Head of caudate nucleus (tissue), 42 donors: ENCODE measurements at regions not wholly inside any gene's neighbourhood (a gene's known extent, or its start where the extent isn't known, plus 50 kb on each side); places are given as distances from the start of the nearest gene placed in this dataset.

Experiments used
- DNase-seq, 42 donors: peaks; one replicate each; pipeline versions ENCODE4 v3.0.0 to v3.0.0-alpha.2; 2020 to 2021; ENCODE audit warnings: mixed read lengths in 7 of 42
- intact Hi-C: fragments of 100-400 bp; cut with DNase I; formaldehyde crosslinking; loops from one replicate; pipeline ENCODE4 v1.15.0; 2022

DNA sequence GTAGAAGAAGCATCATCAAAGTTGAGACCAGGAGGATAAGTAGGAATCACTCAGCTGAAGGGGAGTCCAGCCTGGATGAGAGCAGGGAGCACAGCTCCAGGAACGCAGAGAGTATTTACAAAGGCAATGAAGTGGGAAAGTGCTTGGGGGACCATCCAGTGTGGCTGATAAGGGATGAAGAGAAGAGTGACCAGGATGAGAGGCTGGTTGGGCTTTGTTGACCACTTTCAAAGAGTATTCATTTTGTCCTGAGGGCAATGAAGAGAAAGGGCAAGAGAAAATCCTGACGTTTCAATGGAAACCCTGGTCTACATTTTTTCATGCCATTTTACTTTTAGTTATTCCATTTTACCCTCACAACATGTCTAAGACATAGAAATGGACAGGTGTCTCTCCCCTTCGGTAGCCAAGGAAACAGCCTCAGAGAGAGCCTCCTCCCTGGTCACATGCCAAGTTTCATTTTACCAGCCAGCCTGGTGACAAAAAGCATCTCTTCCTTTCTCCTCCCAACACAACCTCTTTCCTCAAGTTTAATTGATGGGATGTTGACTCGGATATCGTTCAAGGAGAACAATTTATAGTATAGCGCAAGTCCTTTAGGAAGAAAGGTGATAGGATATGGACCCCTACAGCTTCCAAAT is 492.7 kb upstream of the CLINT1 start:
- intact Hi-C loops, result no loop called here
- no peak for DNase-seq

DNA sequence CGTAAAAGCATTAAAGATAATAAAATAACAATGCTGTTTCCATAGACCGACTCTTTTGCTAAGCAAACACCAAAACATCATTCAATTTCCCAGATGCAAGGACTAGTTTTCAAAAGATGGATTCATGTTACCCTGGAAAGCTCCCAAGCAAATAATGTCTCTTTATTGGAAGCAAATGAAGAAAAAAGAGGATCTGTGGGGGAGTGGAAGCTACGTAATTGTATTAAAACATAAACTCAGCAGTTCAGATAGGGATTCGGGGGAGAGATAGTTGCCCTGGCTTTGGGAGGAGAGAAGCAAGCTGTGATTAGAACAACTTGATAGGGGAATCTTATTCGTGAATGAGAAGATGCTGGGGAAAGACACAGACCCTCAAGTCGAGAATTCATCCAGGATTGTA is 491.0 kb upstream of the CLINT1 start:
- intact Hi-C loops, result no loop called here
- no peak for DNase-seq

DNA sequence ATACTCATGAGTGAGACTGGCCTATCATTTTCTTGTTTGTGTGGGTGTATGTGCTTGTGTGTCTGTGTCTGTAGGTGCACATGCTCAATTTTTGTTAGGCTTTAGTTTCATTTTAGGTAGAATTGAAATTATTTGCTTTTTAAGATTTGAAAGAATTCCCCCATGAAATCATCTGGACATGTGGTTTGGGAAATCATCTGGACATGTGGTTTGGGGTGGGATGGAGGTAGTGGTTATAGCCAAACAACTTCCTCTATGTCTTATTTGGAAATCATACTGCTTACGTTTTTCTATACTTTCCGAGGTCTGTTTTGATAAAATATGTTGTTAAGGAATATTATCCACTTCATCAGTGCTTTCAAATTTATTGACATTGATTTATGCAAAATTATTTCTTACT is 485.4 kb upstream of the CLINT1 start:
- DNase-seq, result no peak
- intact Hi-C loops, result no loop called here

DNA sequence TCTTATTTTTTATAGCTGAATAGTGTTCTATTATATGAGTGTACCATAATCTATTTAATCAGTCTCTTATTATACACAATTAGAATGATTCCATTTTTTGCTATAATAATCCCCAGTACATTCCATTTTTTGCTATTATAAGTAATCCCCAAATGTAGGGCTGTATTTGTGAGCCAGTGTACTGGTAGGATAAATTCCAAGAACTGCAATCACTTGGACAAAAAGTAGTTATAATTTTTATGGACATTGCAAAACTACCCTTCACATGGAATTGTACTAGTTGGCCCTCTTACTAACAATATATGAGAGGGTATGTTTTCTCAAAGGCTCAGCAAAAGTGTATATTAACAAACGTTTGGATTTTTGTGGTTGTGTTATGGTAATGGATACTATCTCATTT is 481.7 kb upstream of the CLINT1 start:
- DNase-seq, result no peak
- intact Hi-C loops, result no loop called here

DNA sequence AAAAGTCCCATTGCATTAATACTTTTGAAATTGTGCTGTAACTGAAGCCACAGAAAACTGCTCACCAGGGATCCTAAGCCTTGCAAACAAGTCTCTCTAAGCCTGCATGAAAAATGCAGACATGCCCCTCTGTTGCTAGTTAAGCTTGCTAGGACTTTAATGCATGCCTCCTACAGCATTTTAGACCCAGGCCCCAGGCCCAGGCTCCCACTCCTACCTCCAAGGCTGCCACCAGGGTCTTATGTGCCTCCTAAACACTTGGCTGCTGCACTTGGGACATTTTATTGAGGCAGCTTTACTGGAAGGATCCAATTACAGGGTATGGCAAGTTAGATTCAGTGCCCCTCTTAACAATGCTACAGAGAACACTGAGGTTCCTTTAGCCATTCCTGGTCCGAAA is 467.3 kb upstream of the CLINT1 start:
- DNase-seq, result no peak
- intact Hi-C loops, result no loop called here

DNA sequence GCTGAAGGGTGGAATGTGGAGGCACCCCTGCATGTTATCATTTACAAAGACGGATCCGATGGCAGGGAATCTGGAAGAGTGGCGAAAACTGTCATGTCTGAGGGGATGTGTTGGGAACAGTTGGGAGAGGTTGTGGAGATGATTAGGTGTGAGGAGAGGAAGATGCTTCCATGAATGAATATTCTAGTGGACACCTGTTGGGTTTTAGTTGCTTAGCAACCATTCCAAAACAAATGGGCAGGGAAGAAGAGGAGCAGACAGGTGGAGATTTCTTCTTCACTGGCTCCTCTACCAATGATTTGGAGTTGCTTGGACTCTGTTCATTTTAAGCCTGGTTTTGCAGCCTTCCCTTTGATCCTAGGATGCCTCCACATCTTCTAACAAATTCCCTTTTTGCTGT is 465.3 kb upstream of the CLINT1 start:
- intact Hi-C loops, result no loop called here
- DNase-seq, result no peak

DNA sequence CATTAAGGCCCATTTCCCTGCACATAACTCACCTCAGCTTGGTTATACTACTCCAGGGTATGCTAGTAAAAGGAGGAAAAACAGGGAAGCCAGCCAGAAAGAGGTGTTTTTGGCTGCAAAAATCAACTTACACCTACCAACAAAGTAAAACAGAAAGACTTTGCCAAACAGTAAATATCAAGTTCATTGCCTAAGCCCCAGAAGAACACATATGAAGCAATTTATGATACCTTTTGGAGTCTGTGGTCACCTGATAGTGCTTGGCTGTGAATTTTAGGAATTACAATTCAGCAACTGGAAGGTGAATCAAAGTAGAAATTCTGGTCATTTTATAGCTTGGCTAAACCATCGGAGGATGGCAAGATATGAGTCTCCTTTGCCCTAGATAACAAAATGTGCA is 463.7 kb upstream of the CLINT1 start:
- no peak for DNase-seq
- intact Hi-C loops, result no loop called here

DNA sequence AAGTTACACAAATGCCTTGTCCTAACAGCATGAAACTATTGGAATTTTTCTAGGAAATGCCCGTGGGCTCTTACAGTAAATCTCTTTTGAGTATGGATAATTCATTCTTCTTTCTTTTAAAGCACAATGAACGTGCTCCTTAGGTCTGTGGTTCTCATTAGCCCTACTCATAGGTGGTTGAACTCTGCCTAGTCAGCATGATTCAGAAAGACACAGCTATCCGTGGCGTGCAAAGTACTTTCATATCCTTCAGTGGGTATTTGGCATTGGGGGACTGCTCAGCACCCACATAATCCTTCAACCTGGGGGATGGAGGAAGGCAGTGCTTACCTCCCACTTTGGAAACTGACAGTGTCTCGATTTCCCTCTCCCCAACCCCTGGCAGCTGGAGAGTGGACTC is 462.0 kb upstream of the CLINT1 start:
- intact Hi-C loops, result no loop called here
- DNase-seq, result no peak

DNA sequence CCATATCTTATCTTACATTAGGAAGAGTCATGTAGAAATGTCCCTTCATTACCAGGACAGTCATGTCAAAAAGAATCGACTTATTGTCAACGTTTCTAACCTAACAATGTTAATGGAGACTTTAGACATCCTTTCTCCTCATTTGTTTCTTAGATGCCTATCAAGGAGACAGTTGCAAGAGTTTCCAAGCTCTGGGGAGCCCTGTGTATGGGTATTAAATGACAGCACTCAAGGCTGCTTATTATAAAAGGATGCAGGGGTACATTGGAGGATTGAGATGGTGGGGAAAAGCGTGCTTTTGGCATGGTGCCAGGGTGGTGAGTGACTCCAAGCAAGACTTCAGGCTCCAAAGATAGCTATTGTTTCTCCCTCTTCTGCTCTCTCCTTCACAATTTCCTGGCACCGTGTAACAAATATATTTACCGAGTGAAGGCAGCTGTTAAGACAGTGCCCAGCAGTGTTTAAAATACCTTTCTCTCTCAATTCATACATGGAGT is 461.3 kb upstream of the CLINT1 start:
- no peak for DNase-seq
- intact Hi-C loops, result no loop called here

DNA sequence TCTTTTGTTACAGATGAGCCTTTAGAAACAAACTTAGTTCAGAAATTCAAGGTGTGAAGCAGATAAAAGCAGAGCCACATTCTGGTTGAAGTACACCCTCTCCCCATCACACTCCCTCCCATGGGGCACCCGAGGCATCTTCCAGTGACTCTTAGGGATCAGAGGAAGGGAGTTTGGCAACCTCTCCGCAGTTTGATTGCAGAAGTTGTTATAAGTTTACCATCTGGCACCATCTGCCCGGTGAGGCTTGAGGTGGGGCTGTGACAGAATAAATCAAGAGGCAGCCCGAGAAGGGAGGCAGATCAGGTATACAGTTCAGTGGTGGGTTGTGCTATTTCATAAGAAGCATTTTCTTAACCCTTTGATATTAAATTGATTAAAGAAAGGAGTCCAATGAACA is 458.6 kb upstream of the CLINT1 start:
- no peak for DNase-seq
- intact Hi-C loops, result no loop called here

DNA sequence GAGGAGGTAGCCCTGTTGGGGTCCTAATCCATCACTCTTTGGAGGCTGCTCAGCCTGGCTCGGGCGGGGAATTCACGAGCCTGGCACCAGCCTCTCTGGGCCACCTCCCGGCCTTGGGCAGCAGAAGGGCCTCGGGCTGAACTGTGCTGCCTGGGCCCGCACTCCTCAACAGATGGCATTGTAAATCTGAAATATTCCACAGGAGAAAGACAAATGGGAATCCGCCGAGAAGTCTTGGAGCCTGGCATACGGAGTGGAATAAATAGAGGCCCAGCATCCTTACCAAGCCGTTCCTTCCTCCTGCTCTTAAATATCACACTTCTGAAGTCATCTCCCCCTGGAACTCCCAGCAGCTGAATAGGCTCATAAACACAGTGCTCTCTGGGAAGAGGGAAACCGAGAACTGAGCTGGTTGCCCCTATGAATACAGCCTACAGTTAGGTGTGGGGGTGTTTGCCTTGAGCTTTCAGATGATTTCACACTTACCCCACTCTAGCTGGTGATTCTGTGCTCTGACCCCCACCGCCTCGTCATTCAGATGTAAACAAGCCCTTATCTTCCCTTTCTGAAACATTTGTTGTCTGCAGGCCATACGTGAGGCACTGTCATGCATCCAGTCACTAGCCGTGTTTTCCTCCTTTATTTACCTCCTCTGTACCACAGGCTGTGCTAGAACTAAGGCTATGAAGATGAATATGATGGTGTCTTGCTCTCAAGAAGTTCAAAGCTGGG is 455.0 kb upstream of the CLINT1 start:
- intact Hi-C loops, result no loop called here
- DNase-seq, result no peak

DNA sequence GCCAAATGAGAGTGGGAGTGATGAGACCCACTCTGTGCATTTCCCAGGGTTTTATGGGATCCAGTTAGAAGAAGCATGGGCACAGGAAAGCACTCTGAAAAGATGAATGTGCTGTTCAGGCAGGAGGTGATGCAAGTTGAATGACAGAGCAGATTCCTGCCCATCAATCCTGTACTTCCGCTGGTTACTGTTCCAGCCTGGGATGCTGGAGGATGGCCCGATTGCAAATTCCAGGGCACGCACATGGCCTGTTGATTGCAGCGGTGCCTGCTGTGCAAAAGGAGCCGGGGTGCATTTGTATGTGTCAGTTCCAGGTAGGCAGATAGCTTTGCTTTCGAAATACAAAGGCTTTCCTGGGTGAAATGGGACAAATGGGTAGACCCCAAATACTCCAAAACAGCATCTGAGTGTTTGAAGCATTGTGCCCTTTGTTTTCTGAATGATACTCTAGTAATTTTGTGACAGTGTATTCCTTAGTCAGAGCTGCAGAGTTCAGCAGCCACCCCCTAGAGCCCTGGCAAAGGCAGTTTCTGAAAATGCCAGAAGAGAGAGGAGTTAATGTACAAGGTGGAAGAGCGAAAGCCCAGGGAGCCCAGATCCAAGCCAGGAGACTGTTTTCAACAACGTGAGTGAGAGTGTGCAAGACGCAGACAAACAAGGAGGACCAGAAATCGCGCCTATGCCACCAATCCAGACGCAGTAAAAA is 454.2 kb upstream of the CLINT1 start:
- intact Hi-C loops, result no loop called here
- DNase-seq, result no peak

DNA sequence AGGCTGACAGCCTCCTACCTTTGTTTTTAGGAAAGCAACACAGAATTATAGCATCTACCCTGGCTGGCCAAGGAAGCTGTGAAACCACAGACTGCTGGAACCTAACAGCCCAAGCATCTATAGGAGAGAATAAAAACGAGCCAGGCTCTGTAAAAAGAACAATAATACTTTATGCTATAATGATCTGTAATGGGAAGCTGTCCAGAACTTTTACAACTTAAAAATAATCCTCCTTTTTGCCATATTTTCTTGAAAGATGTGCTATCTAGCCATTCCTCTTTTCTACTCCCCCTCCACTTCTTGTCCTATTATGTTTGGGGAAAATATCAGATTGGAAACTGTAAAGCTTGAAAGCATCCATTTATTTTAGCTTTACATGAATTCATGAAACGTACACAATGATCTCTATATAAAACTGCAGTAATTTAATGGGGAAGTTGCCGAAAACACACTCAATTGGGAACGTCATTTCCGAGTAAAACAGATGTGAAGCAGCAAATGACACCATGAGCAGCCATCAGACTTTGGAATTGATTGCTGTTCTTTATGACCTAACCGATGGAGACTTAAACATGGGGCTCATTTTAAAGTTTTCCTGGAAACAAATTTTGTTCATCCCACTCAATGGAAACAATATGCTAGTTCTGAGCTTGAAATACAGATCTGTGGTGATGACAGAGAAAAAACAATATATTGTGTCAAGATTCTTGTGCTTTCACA is 450.3 kb upstream of the CLINT1 start:
- intact Hi-C loops, result no loop called here
- no peak for DNase-seq

DNA sequence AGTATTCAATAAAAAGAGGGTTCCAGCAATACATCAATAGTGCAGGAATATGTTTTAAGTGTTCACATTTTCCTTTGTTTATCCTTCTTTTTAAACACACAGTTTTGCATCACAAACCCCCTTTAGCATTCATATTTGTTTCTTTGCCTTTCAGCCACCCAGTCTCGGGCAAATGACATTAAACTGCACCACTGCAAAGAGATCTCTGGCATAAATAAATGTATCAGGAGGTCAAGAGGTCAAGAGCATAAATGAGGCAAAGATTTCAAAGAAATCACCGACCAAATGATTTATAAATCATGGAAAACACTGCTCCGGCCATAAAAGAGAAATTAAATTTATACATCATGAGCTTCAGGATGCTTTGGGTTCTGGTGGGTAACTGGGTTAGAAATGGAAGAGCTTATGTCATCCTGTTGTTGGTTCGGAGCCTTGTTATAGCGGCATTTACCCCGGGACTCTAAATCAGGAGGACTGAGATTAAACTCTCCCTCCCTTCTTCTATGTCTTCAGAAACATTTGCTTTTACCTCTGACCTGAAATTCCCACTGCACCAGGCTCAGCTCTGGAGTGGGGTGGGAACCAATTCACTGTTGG is 449.6 kb upstream of the CLINT1 start:
- intact Hi-C loops, result no loop called here
- DNase-seq, result no peak

DNA sequence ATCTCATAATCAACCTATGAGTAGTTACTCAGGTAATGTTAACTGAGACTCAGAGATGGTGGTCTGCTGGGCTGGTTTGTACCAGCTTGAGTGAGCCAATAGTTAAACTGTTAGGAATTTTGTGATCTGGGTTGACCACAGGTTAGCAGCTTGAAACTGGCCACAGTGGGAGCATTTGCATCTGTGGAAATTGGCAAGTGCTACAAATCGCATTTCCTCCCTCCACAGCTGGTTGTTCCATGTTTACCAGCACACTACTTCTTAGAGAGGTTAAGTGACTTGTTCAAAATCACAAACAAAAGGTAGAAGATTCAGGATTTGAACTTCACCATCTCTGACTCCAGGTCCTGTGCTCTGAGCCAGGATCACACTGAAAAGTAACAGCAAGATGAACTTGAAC is 446.9 kb upstream of the CLINT1 start:
- intact Hi-C loops, result no loop called here
- no peak for DNase-seq

DNA sequence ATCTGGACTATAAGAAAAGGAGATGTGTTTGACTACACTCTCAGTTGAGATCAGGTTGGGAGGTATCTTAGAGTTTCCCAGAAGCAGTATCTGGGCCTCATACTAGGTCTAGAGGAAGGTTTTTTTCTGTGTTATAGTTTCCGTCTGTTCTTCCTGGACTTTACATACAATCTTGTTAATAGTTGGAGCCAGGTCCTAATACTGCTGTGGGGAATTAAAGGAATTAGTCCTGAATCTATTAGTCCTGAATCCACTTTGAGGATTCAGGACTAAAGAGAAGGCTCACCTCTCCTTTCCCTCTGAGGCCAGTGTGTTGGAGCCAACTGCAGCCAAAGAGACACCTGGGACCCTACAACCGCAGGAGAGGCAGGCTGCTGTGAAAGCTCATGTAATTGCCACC is 445.7 kb upstream of the CLINT1 start:
- no peak for DNase-seq
- intact Hi-C loops, result no loop called here

DNA sequence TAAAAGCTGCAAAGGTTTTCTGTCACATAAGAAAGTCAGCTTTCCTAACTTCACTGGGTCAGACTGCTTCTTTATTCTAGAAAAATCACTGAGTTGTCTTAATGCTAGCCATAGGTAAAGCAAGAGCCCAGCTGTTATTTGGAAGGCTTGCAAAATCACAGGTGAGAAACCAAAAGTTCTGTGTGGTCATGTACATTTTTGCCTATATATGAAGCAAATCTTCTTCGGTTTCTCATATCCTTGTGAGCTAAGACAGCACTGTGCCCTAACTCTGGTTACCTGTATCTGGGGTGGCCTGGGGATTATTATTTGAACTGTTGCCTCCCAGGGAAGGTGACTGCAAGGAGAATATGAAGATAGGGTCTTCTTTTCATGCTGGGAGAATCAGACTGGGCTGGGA is 444.9 kb upstream of the CLINT1 start:
- intact Hi-C loops, result no loop called here
- DNase-seq, result no peak

DNA sequence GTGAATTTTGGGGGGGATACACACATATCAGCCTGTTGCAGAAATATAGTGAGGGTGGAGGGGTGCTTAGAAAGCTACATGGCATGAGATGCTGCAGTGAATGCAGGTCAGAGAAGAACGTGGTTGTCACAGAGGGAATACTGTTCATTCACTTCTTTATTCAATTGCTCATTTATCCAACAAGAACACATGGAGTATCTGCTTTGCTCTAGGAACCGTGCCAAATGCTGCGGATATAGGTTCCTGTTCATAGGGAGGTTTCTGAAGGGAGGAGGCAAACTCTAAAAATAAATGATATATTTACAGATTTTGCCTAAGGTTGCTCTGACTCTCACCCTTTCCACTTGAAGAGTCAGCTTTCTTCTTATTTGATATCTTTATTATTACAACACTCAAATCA is 444.3 kb upstream of the CLINT1 start:
- intact Hi-C loops, result no loop called here
- no peak for DNase-seq

DNA sequence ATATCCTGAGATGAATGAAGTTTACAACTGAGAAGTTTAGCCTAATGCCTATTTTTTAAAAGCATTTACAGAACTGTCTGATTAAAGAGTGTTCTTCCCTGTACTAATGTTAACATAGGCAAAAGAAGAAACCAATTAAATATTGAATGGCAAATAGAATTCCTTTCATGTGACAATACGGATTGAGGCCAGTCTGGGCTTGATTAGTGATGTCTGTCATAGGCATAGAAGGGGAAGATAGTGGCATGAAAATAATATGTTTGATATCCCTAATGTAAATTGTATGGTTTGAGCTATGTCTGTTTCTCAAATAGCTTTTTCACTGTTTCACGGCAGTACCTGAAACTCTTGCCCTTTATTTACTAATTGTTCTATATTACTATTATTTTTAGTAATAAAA is 443.1 kb upstream of the CLINT1 start:
- DNase-seq, result no peak
- intact Hi-C loops, result no loop called here

DNA sequence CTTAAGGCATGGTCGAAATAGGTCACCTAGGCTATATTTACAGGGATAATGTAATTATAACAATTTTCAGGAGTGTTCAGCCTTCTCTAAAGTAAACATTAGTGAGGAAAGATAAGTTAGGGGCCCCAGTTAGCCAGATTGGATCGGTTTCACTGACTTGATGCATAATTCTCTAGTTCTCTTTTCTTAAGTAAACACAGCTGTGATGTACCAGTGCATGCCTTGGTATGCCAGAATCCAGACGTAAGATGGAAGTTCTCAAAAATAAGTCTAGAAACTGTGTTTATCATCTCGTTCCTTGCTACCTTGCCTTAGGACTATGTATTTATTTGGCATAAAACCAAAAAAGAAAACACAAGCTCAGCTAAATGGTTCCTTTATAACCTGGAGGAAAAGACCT is 442.2 kb upstream of the CLINT1 start:
- intact Hi-C loops, result no loop called here
- DNase-seq, result no peak
